Endothelial cell of umbilical vein (primary cell): ENCODE measurements at regions not wholly inside any gene's neighbourhood (a gene's known extent, or its start where the extent isn't known, plus 50 kb on each side); places are given as distances from the start of the nearest gene placed in this dataset.

Experiments used
- BruUV-seq: library from RNA; stranded (reverse); fragments of 400-500 nt; replicated peaks from 2 replicates; lab custom pipeline; 2021; lab: Mats Ljungman, UMichigan
- CTCF ChIA-PET: fragments of 300-600, 350-600 bp; sonication (Branson Sonifier 250); formaldehyde crosslinking; loops from one replicate; lab custom pipeline; 2021; ENCODE audit warnings: antibody characterized with exemption, inconsistent platforms; lab: Charles Lee
- POLR2A ChIA-PET: fragments of 300-600, 350-600 bp; sonication (Branson Sonifier 250); formaldehyde crosslinking; loops from one replicate; lab custom pipeline; 2021; ENCODE audit warnings: antibody characterized with exemption, inconsistent platforms; lab: Charles Lee
- DNase-seq: peaks from one replicate; pipeline ENCODE4 v3.0.0-alpha.2; 2011; ENCODE audit warnings: low read depth, low spot score
- FAIRE-seq: peaks from 2 replicates; lab custom pipeline; 2011; peaks lifted over from hg19 to GRCh38; lab: Jason Lieb, UNC
- H2AFZ ChIP-seq: 2 replicates; pipeline ENCODE4 v1.6.0; 2012; ENCODE audit warnings: low read depth, low read length, control low read depth, inconsistent platforms
- H3K27ac ChIP-seq: 2 replicates; pipeline ENCODE4 v1.5.1; 2011; ENCODE audit warnings: low read depth, mild to moderate bottlenecking, control low read depth, low read length, moderate library complexity; ENCODE audit not compliant: insufficient read depth
- H3K27me3 ChIP-seq, 2 experiments: 2 replicates each; pipeline versions ENCODE4 v1.6.0 to v1.6.1; 2011; ENCODE audit warnings: low read length in 2 of 2, mixed read lengths in 1 of 2; ENCODE audit not compliant: control insufficient read depth in 2 of 2, insufficient read depth in 2 of 2
- H3K36me3 ChIP-seq, 2 experiments: 2 replicates in 1 of 2; 3 replicates in 1 of 2; pipeline ENCODE4 v1.5.1; 2011; ENCODE audit warnings: low read length in 2 of 2, mild to moderate bottlenecking in 1 of 2, moderate library complexity in 1 of 2; ENCODE audit not compliant: control insufficient read depth in 2 of 2, insufficient read depth in 2 of 2; ENCODE audit errors: extremely low read depth in 1 of 2
- H3K4me1 ChIP-seq: 3 replicates; pipeline ENCODE4 v1.5.1; 2011; ENCODE audit warnings: mild to moderate bottlenecking, low read length; ENCODE audit not compliant: control insufficient read depth, insufficient read depth; ENCODE audit errors: extremely low read depth
- H3K4me2 ChIP-seq: 2 replicates; pipeline ENCODE4 v1.6.1; 2011; ENCODE audit warnings: low read length, control low read depth, mixed read lengths; ENCODE audit not compliant: insufficient read depth
- H3K4me3 ChIP-seq, 3 experiments: fragments of 200-600 bp in 1 of 3; sonication (generic), shearing (Covaris generic) in 1 of 3; replicated peaks in 1 of 3; 2 replicates each; pipeline ENCODE4 v1.5.1; 2011 to 2016; ENCODE audit warnings: control low read depth in 3 of 3, low read length in 3 of 3, mild to moderate bottlenecking in 2 of 3, inconsistent platforms in 1 of 3, low read depth in 1 of 3, moderate library complexity in 1 of 3; ENCODE audit not compliant: insufficient read depth in 1 of 3
- H3K79me2 ChIP-seq: 2 replicates; pipeline ENCODE4 v1.6.0; 2012; ENCODE audit warnings: low read length, inconsistent platforms; ENCODE audit not compliant: control insufficient read depth, insufficient read depth
- H3K9ac ChIP-seq: replicated peaks from 2 replicates; pipeline ENCODE3; 2011; ENCODE audit warnings: low read length, control low read depth; ENCODE audit not compliant: insufficient read depth; ENCODE audit errors: extremely low read depth
- H3K9me1 ChIP-seq: replicated peaks from 3 replicates; pipeline ENCODE4 v1.6.0; 2011; ENCODE audit warnings: mild to moderate bottlenecking, low read length; ENCODE audit not compliant: control insufficient read depth, insufficient read depth; ENCODE audit errors: extremely low read depth
- H3K9me3 ChIP-seq: replicated peaks from 2 replicates; pipeline ENCODE4 v1.5.1; 2012; ENCODE audit warnings: low read length, inconsistent platforms; ENCODE audit not compliant: control insufficient read depth, insufficient read depth
- H4K20me1 ChIP-seq: replicated peaks from 2 replicates; pipeline ENCODE3; 2011; ENCODE audit warnings: mild to moderate bottlenecking, low read length; ENCODE audit not compliant: control insufficient read depth, insufficient read depth; ENCODE audit errors: extremely low read depth
- CTCF ChIP-seq, 2 donors: IDR thresholded peaks; 1 replicate in 1 of 2; 2 replicates in 1 of 2; pipeline ENCODE4 v1.5.1; 2011; ENCODE audit warnings: low read length in 2 of 2, mild to moderate bottlenecking in 2 of 2, moderate library complexity in 2 of 2, control low read depth in 1 of 2, inconsistent platforms in 1 of 2, low read depth in 1 of 2; ENCODE audit not compliant: insufficient read depth in 1 of 2; ENCODE audit errors: extremely low read depth in 1 of 2
- EZH2 ChIP-seq: IDR thresholded peaks from 2 replicates; pipeline ENCODE4 v1.6.1; 2012; ENCODE audit warnings: borderline replicate concordance, low read depth, mild to moderate bottlenecking, moderate library complexity, low read length, inconsistent platforms; ENCODE audit not compliant: severe bottlenecking
- FOS ChIP-seq: IDR thresholded peaks from 2 replicates; pipeline ENCODE4 v1.6.1; 2011; ENCODE audit warnings: mild to moderate bottlenecking, low read length, moderate library complexity, borderline replicate concordance; ENCODE audit not compliant: insufficient read depth
- GATA2 ChIP-seq: IDR thresholded peaks from 2 replicates; pipeline ENCODE4 v1.7.0; 2011; ENCODE audit warnings: low read depth, mild to moderate bottlenecking, moderate library complexity, mixed read lengths, low read length; ENCODE audit not compliant: insufficient read length, insufficient read depth
- JUN ChIP-seq: IDR thresholded peaks from 2 replicates; pipeline ENCODE4 v1.6.1; 2011; ENCODE audit warnings: borderline replicate concordance, low read depth; ENCODE audit not compliant: insufficient read length, insufficient read depth
- MAX ChIP-seq: IDR thresholded peaks from 2 replicates; pipeline ENCODE4 v1.6.1; 2011; ENCODE audit not compliant: insufficient read depth, insufficient read length
- MYC ChIP-seq: IDR thresholded peaks from one replicate; pipeline ENCODE4 v1.6.1; 2011; ENCODE audit warnings: mild to moderate bottlenecking, low read depth, low read length
- POLR2A ChIP-seq: IDR thresholded peaks from 2 replicates; pipeline ENCODE4 v1.6.1; 2012; ENCODE audit warnings: low read depth, mild to moderate bottlenecking, control low read depth, low read length
- POLR2AphosphoS5 ChIP-seq: IDR thresholded peaks from 2 replicates; pipeline ENCODE4 v1.6.1; 2012; ENCODE audit warnings: low read depth, mild to moderate bottlenecking, control low read depth, low read length, moderate library complexity; ENCODE audit not compliant: insufficient read depth
- dilution Hi-C: fragments of 300-500 bp; cut with MboI; formaldehyde crosslinking; loops from one replicate; pipeline ENCODE4 v1.15.0; 2019; ENCODE audit warnings: low sequenced_read_pairs; ENCODE audit not compliant: extremely low pct_ligation_motif_present
- intact Hi-C: fragments of 100-400 bp; cut with micrococcal nuclease; formaldehyde crosslinking; loops from one replicate; pipeline ENCODE4 v1.10.0; 2022

DNA sequence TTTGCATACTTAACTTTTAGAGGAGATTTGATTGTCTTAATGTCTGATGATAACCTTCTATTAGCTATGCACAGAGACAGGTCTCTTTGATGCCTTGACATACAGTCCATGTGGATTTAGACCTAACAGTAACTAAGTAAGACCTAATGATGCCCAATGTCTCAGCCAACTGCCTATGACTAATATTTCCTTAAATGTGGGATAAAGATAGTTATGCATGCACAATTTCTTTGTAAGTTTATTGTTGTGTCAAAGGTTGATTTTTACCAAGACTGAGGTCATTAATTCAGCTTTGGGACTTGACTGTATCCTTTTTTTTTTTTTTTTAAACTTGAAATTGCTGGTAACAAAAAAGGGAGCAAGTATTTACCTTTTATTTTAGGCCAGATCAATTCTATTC lies 450.0 kb downstream of the HAO1 start:
- Histone ChIP-seq H3K9ac (no peak overlapping the region), H2AFZ (no peak overlapping the region), H3K27ac (no peak overlapping the region), H4K20me1 (no peaks in the 10 kb centered on the region), H3K4me1 (peaks cover 7% of the 10 kb centered on the region), H3K4me3 (no peak overlapping the region), H3K27me3 (no peaks in the 10 kb centered on the region), H3K4me2 (no peak overlapping the region), H3K9me1 (no peaks in the 10 kb centered on the region), H3K36me3 (no peaks in the 10 kb centered on the region), H3K9me3 (peaks cover 3% of the 10 kb centered on the region), H3K79me2 (no peaks in the 10 kb centered on the region)
- no TSS peak for BruUV-seq
- intact Hi-C loops (no loop called here), dilution Hi-C loops (no loop called here)
- FAIRE-seq (no peak), DNase-seq (peak; percentile 68)
- POLR2A ChIA-PET: no interaction called here
- CTCF ChIA-PET: interaction anchor here (0.9 kb wide), 1 partner anchor 9 kb away, joined by 3 read pairs; no protein-coding TSS in a partner anchor
- TF ChIP-seq EZH2 (no peak), FOS (peak; percentile 68), GATA2 (no peak), POLR2A (no peak), JUN (peak; percentile 52), MAX (no peak), MYC (no peak), CTCF (IDR thresholded peaks at IDR 0.05; ENCODE audit: extremely low read depth in 1 of 2, insufficient read depth in 1 of 2, low read depth in 1 of 2, low read length in 2 of 2) (no peak), POLR2AphosphoS5 (no peak)
